ENCODE measurements at regions not wholly inside any gene's neighbourhood (a gene's known extent, or its start where the extent isn't known, plus 50 kb on each side); places are given as distances from the start of the nearest gene placed in this dataset.

GRCh38 chr3:159126261-159127020 lies 324.6 kb downstream of the MFSD1 start:
- Mint-ChIP-seq H3K4me1 (no peaks in the 10 kb centered on the region), H3K4me3 (no peak overlapping the region), H3K36me3 (no peaks in the 10 kb centered on the region), H3K27me3 (peaks cover 0 to 2% of the 10 kb centered on the region in 2 donors), H3K9me3 (peaks cover 0 to 3% (median under 1%) of the 10 kb centered on the region in 8 donors), H3K27ac (no peak overlapping the region)
- Histone ChIP-seq H3K27ac (ENCODE audit: low read depth, low read length) (no peak overlapping the region), H3K4me3 (ENCODE audit: low read length in 2 of 2) (no peak overlapping the region), H3K36me3 (ENCODE audit: insufficient read depth, low read length) (no peaks in the 10 kb centered on the region), H3K9me3 (ENCODE audit: control insufficient read depth in 1 of 2, low read length in 2 of 2) (no peaks in the 10 kb centered on the region), H3K27me3 (ENCODE audit: insufficient read depth, low read length) (no peaks in the 10 kb centered on the region), H3K4me1 (ENCODE audit: insufficient read depth, low read length) (no peaks in the 10 kb centered on the region)
- POLR2A ChIA-PET (ENCODE audit: partially characterized antibody), result no interaction called here
- intact Hi-C loops (cut with micrococcal nuclease), result no loop called here
- DNase-seq, result no peak
- CTCF ChIA-PET (ENCODE audit: partially characterized antibody), result no interaction called here

GRCh38 chr3:159127021-159127392 lies 325.2 kb downstream of the MFSD1 start:
- H3K4me3 Mint-ChIP-seq, result no peak overlapping the region
- no peak for DNase-seq
- intact Hi-C loops (cut with micrococcal nuclease), result no loop called here

DNA sequence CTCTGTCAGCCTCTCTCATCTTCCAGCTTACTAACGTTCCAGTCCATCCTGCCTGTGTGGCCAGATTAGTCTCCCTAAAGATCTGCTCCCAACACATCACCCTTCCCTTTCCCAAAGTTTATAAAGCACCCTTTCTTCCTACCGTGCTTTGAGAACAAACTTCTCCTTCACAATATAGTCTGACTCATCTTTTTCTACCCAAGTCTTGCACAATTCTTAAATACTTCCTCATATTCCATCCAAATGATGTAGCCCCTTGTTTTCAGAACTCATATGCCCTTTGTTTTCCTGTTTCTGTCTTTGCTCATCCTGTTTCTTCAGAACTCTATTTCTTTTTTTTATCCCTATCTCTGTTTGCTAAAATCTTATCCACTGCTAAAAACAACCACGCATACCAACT lies 326.8 kb downstream of the MFSD1 start:
- no peak overlapping the region for H3K27ac Mint-ChIP-seq
- CTCF ChIA-PET (ENCODE audit: partially characterized antibody), result no interaction called here
- DNase-seq, result no peak
- Histone ChIP-seq H3K36me3 (ENCODE audit: insufficient read depth, low read length) (no peaks in the 10 kb centered on the region), H3K4me1 (ENCODE audit: insufficient read depth, low read length) (no peaks in the 10 kb centered on the region), H3K27me3 (ENCODE audit: insufficient read depth, low read length) (no peaks in the 10 kb centered on the region), H3K27ac (ENCODE audit: low read depth, low read length) (no peak overlapping the region), H3K4me3 (ENCODE audit: low read length in 2 of 2) (no peak overlapping the region), H3K9me3 (ENCODE audit: control insufficient read depth in 1 of 2, low read length in 2 of 2) (no peaks in the 10 kb centered on the region)
- peaks cover 0 to 3% (median 0%) of the 10 kb centered on the region in 8 donors for H3K9me3 Mint-ChIP-seq
- peaks cover 0 to 3% of the 10 kb centered on the region in 2 donors for H3K27me3 Mint-ChIP-seq
- H3K36me3 Mint-ChIP-seq, result no peaks in the 10 kb centered on the region
- H3K4me1 Mint-ChIP-seq, result no peaks in the 10 kb centered on the region
- no peak overlapping the region for H3K4me3 Mint-ChIP-seq
- intact Hi-C loops (cut with micrococcal nuclease), result no loop called here
- POLR2A ChIA-PET (ENCODE audit: partially characterized antibody), result no interaction called here

More at GRCh38 chr3:159127021-159127392, 325.2 kb downstream of the MFSD1 start:
- no peak overlapping the region for H3K4me3 ChIP-seq (ENCODE audit: low read length in 2 of 2)
- POLR2A ChIA-PET (ENCODE audit: partially characterized antibody), result no interaction called here
- Mint-ChIP-seq H3K9me3 (peaks cover 0 to 3% (median under 1%) of the 10 kb centered on the region in 8 donors), H3K27me3 (peaks cover 0 to 2% of the 10 kb centered on the region in 2 donors), H3K27ac (no peak overlapping the region), H3K36me3 (no peaks in the 10 kb centered on the region), H3K4me1 (no peaks in the 10 kb centered on the region)
- no peaks in the 10 kb centered on the region for H3K9me3 ChIP-seq (ENCODE audit: control insufficient read depth in 1 of 2, low read length in 2 of 2)
- CTCF ChIA-PET (ENCODE audit: partially characterized antibody), result no interaction called here
- no peaks in the 10 kb centered on the region for H3K27me3 ChIP-seq (ENCODE audit: insufficient read depth, low read length)
- H3K4me1 ChIP-seq (ENCODE audit: insufficient read depth, low read length), result no peaks in the 10 kb centered on the region
- H3K36me3 ChIP-seq (ENCODE audit: insufficient read depth, low read length), result no peaks in the 10 kb centered on the region
- no peak overlapping the region for H3K27ac ChIP-seq (ENCODE audit: low read depth, low read length)

DNA sequence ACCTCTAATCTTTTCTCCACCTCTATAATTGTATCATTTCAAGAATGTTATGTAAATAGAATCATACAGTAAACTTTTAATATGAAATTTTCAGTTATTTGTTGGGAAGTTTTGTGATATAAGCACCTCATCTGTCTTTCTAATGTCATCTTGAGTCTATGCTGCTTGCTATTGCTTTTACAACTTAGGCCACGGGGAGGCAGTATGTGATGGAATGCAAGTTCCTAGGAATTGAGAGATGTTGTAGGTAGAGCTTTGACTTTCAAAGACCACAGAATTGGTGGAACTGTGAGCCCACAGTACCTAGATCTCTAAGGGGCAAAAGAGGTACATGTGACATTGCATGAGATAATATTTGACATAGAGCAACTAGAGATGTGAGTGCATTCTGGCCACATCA lies 328.3 kb downstream of the MFSD1 start:
- Mint-ChIP-seq H3K36me3 (no peaks in the 10 kb centered on the region), H3K4me1 (no peaks in the 10 kb centered on the region), H3K9me3 (no peaks in the 10 kb centered on the region), H3K27me3 (peaks cover 0 to 4% of the 10 kb centered on the region in 2 donors), H3K27ac (no peak overlapping the region), H3K4me3 (no peak overlapping the region)
- Histone ChIP-seq H3K27ac (ENCODE audit: low read depth, low read length) (no peak overlapping the region), H3K4me1 (ENCODE audit: insufficient read depth, low read length) (no peaks in the 10 kb centered on the region), H3K4me3 (ENCODE audit: low read length in 2 of 2) (no peak overlapping the region), H3K27me3 (ENCODE audit: insufficient read depth, low read length) (no peaks in the 10 kb centered on the region), H3K36me3 (ENCODE audit: insufficient read depth, low read length) (no peaks in the 10 kb centered on the region), H3K9me3 (ENCODE audit: control insufficient read depth in 1 of 2, low read length in 2 of 2) (no peaks in the 10 kb centered on the region)
- DNase-seq, result no peak
- intact Hi-C loops (cut with micrococcal nuclease), result no loop called here
- ChIA-PET POLR2A (ENCODE audit: partially characterized antibody) (no interaction called here), CTCF (ENCODE audit: partially characterized antibody) (no interaction called here)

GRCh38 chr3:159131376-159131775 lies 329.5 kb downstream of the MFSD1 start:
- no peaks in the 10 kb centered on the region for H3K4me1 Mint-ChIP-seq
- no peaks in the 10 kb centered on the region for H3K4me1 ChIP-seq (ENCODE audit: insufficient read depth, low read length)
- H3K4me3 ChIP-seq (ENCODE audit: low read length in 2 of 2), result no peak overlapping the region
- H3K27me3 Mint-ChIP-seq, result peaks cover 0 to 4% of the 10 kb centered on the region in 2 donors
- ChIA-PET CTCF (ENCODE audit: partially characterized antibody) (no interaction called here), POLR2A (ENCODE audit: partially characterized antibody) (no interaction called here)
- no peak for DNase-seq
- intact Hi-C loops (cut with micrococcal nuclease), result no loop called here
- H3K4me3 Mint-ChIP-seq, result no peak overlapping the region
- H3K9me3 ChIP-seq (ENCODE audit: control insufficient read depth in 1 of 2, low read length in 2 of 2), result no peaks in the 10 kb centered on the region
- H3K36me3 Mint-ChIP-seq, result no peaks in the 10 kb centered on the region
- no peaks in the 10 kb centered on the region for H3K27me3 ChIP-seq (ENCODE audit: insufficient read depth, low read length)
- H3K9me3 Mint-ChIP-seq, result no peaks in the 10 kb centered on the region
- no peak overlapping the region for H3K27ac ChIP-seq (ENCODE audit: low read depth, low read length)
- H3K27ac Mint-ChIP-seq, result no peak overlapping the region
- H3K36me3 ChIP-seq (ENCODE audit: insufficient read depth, low read length), result no peaks in the 10 kb centered on the region

GRCh38 chr3:159137949-159138348 lies 336.1 kb downstream of the MFSD1 start:
- Histone ChIP-seq H3K4me1 (ENCODE audit: insufficient read depth, low read length) (no peaks in the 10 kb centered on the region), H3K36me3 (ENCODE audit: insufficient read depth, low read length) (no peaks in the 10 kb centered on the region), H3K4me3 (ENCODE audit: low read length in 2 of 2) (no peak overlapping the region), H3K9me3 (ENCODE audit: control insufficient read depth in 1 of 2, low read length in 2 of 2) (no peaks in the 10 kb centered on the region), H3K27ac (ENCODE audit: low read depth, low read length) (no peak overlapping the region), H3K27me3 (ENCODE audit: insufficient read depth, low read length) (no peaks in the 10 kb centered on the region)
- ChIA-PET CTCF (ENCODE audit: partially characterized antibody) (no interaction called here), POLR2A (ENCODE audit: partially characterized antibody) (no interaction called here)
- no peaks in the 10 kb centered on the region for H3K4me1 Mint-ChIP-seq
- H3K4me3 Mint-ChIP-seq, result no peak overlapping the region
- no peak for DNase-seq
- intact Hi-C loops (cut with micrococcal nuclease), result no loop called here
- no peaks in the 10 kb centered on the region for H3K9me3 Mint-ChIP-seq
- peaks cover 0 to 1% of the 10 kb centered on the region in 2 donors for H3K27me3 Mint-ChIP-seq
- no peak overlapping the region for H3K27ac Mint-ChIP-seq
- no peaks in the 10 kb centered on the region for H3K36me3 Mint-ChIP-seq

DNA sequence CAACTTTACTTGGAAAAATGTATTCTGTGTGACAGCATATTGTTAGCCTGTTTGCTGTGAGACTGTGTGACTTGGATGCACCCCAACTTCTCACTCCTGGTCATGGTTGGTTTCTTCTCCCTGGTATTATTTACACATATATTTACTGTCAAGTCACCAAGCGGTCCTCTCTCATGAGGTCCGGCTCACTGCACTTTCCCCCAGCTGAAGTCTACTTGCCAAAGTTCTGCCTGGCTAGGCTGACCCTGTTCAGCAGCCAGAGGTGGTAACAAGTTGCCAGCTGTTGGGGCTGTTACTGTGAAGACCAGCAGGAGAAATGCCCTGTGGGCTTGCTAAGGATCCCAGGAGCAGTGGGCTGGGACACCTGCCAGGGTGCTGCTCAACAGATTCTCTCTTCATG lies 337.5 kb downstream of the MFSD1 start:
- ChIA-PET CTCF (ENCODE audit: partially characterized antibody) (no interaction called here), POLR2A (ENCODE audit: partially characterized antibody) (no interaction called here)
- Mint-ChIP-seq H3K27me3 (peaks cover 0 to 1% of the 10 kb centered on the region in 2 donors), H3K9me3 (peaks cover 0 to 1% (median 0%) of the 10 kb centered on the region in 8 donors), H3K36me3 (no peaks in the 10 kb centered on the region), H3K4me3 (no peak overlapping the region), H3K4me1 (no peaks in the 10 kb centered on the region), H3K27ac (no peak overlapping the region)
- Histone ChIP-seq H3K4me1 (ENCODE audit: insufficient read depth, low read length) (no peaks in the 10 kb centered on the region), H3K36me3 (ENCODE audit: insufficient read depth, low read length) (no peaks in the 10 kb centered on the region), H3K4me3 (ENCODE audit: low read length in 2 of 2) (no peak overlapping the region), H3K27ac (ENCODE audit: low read depth, low read length) (no peak overlapping the region), H3K9me3 (ENCODE audit: control insufficient read depth in 1 of 2, low read length in 2 of 2) (no peaks in the 10 kb centered on the region), H3K27me3 (ENCODE audit: insufficient read depth, low read length) (no peaks in the 10 kb centered on the region)
- no peak for DNase-seq
- intact Hi-C loops (cut with micrococcal nuclease), result no loop called here

DNA sequence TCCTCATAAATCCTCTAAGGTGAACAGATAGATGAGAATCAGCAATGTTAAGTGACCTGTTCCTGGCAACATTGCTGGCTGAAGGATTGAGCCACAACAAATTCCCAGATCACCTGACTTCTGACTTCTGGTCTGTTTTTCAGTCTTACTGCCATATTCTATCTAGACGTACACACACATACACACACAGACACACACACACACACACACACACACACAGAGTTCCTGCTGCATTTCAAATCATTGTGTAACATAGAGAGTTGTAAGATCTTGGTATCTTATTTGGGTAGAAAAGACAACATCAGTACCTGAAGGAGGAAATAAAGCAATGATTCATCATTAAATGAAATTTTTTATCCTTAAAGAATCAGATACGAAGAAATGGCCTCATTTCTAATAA lies 342.6 kb downstream of the MFSD1 start:
- no peak overlapping the region for H3K27ac ChIP-seq (ENCODE audit: low read depth, low read length)
- no peaks in the 10 kb centered on the region for H3K36me3 Mint-ChIP-seq
- CTCF ChIA-PET (ENCODE audit: partially characterized antibody), result no interaction called here
- H3K9me3 Mint-ChIP-seq, result peaks cover 0 to 3% (median 0%) of the 10 kb centered on the region in 8 donors
- POLR2A ChIA-PET (ENCODE audit: partially characterized antibody), result no interaction called here
- no peak for DNase-seq
- H3K4me1 Mint-ChIP-seq, result no peaks in the 10 kb centered on the region
- no peaks in the 10 kb centered on the region for H3K27me3 Mint-ChIP-seq
- no peak overlapping the region for H3K4me3 Mint-ChIP-seq
- no peaks in the 10 kb centered on the region for H3K4me1 ChIP-seq (ENCODE audit: insufficient read depth, low read length)
- no peaks in the 10 kb centered on the region for H3K27me3 ChIP-seq (ENCODE audit: insufficient read depth, low read length)
- intact Hi-C loops (cut with micrococcal nuclease), result no loop called here
- H3K9me3 ChIP-seq (ENCODE audit: control insufficient read depth in 1 of 2, low read length in 2 of 2), result no peaks in the 10 kb centered on the region
- no peaks in the 10 kb centered on the region for H3K36me3 ChIP-seq (ENCODE audit: insufficient read depth, low read length)
- H3K27ac Mint-ChIP-seq, result no peak overlapping the region
- H3K4me3 ChIP-seq (ENCODE audit: low read length in 2 of 2), result no peak overlapping the region

All from CD4-positive, alpha-beta memory T cell (primary cell).